ENCODE measurements at regions not wholly inside any gene's neighbourhood (a gene's known extent, or its start where the extent isn't known, plus 50 kb on each side); places are given as distances from the start of the nearest gene placed in this dataset.

DNA sequence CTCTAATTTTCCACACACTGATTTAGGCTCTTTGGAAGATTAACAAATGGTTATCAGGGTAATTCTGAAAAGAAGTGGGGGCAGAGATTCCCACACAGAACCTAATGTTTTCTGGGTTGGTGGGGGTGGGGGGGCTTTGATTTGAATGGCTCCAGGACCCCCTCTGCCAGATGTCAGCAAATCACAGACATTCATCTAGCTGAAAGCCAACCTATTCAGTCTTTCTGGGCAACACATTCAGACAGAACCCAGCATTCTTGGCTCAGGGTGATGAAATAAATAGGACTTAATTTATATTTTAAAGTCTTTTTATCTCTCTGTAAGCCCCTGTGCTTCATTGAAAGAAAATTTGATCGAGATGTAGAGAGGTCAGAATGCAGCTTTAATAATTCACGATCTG, 533.2 kb downstream of the XYLT1 start:
- no peak overlapping the region for H3K4me3 ChIP-seq (ENCODE audit: insufficient read depth in 1 of 2, low read depth in 1 of 2, low read length in 2 of 2)
- H3K9me3 ChIP-seq (ENCODE audit: control insufficient read depth, low read length), result no peaks in the 10 kb centered on the region
- no peak overlapping the region for H2AFZ ChIP-seq (ENCODE audit: low read depth, low read length)
- no peak overlapping the region for H4K8ac ChIP-seq (ENCODE audit: low read length)
- H3K4ac ChIP-seq (ENCODE audit: low read depth in 1 of 2, low read length in 2 of 2), result no peak overlapping the region
- H3K9ac ChIP-seq (ENCODE audit: low read length), result no peak overlapping the region
- H3K23ac ChIP-seq (ENCODE audit: low read length in 2 of 2), result no peak overlapping the region
- H2BK5ac ChIP-seq (ENCODE audit: low read depth, low read length, poor library complexity, severe bottlenecking), result no peak overlapping the region
- H3K79me1 ChIP-seq (replicated peaks; ENCODE audit: low read length, poor library complexity, severe bottlenecking), result no peaks in the 10 kb centered on the region
- H3K4me2 ChIP-seq (ENCODE audit: low read length, poor library complexity, severe bottlenecking), result no peak overlapping the region
- H3K27ac ChIP-seq (ENCODE audit: low read length, poor library complexity, severe bottlenecking), result no peak overlapping the region
- no peak overlapping the region for H4K91ac ChIP-seq (ENCODE audit: low read length)
- no peak overlapping the region for H2AK5ac ChIP-seq (ENCODE audit: low read length, severe bottlenecking)
- no peak for DNase-seq
- H3K14ac ChIP-seq (ENCODE audit: low read length in 2 of 2), result no peak overlapping the region
- no peaks in the 10 kb centered on the region for H3K4me1 ChIP-seq (ENCODE audit: control insufficient read depth, insufficient read depth, low read depth, low read length)
- no peaks in the 10 kb centered on the region for H3K36me3 ChIP-seq (ENCODE audit: control insufficient read depth in 1 of 2, insufficient read depth in 2 of 2, low read depth in 1 of 2, low read length in 2 of 2)
- no peak overlapping the region for H2BK15ac ChIP-seq (ENCODE audit: low read depth, poor library complexity, severe bottlenecking)
- 69% methylated on average over 2 of the region's 2 CpGs for WGBS
- no peaks in the 10 kb centered on the region for H3K27me3 ChIP-seq (ENCODE audit: control insufficient read depth in 1 of 2, insufficient read depth in 1 of 2, low read length in 2 of 2)
- no peak overlapping the region for H2BK12ac ChIP-seq (ENCODE audit: low read length in 2 of 2)
- H3K18ac ChIP-seq (ENCODE audit: low read depth in 1 of 2, low read length in 2 of 2), result no peak overlapping the region
- H2BK120ac ChIP-seq (ENCODE audit: low read depth, low read length), result no peak overlapping the region

DNA sequence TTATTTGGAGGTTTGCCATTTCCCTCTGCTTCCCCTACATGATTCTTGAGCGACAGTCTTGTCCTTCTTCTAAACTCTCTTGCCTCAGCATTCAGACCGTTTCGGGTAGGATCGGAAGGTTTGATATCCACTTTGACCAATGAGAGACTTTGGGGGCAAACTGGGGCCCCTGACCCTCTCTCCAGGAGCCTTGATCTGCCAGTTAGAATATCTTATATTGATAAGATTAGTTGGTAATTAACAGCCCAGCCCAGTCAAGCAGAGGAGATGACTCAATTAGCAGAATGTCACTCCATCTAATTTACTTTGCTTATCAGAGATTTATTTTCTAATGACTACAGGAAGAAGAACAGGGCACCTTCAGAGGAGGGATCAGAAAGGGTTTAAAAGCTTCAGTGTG, 532.8 kb downstream of the XYLT1 start:
- H3K27ac ChIP-seq (ENCODE audit: low read length, poor library complexity, severe bottlenecking), result no peak overlapping the region
- WGBS, result 25% methylated on average over 4 of the region's 4 CpGs

DNA sequence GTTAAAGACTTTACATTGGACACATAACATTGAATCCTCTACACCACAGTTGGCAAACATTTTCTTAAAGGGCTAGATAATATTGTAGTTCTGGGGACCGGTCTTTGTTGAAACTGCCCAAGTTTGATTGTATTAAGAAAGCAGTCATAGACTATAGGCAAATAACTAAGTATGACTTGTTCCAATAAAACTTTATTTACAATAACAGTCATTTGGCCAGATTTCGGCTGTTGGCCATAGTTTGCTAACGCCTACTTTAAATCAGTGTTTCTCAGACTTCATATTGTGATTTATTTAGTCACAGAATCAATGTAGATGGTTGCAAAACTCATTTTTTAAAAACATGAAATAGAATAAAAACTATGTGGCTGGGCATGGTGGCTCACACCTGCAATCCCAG, 531.8 kb downstream of the XYLT1 start:
- Histone ChIP-seq H3K79me1 (replicated peaks; ENCODE audit: low read length, poor library complexity, severe bottlenecking) (no peaks in the 10 kb centered on the region), H2BK120ac (ENCODE audit: low read depth, low read length) (no peak overlapping the region), H3K9me3 (ENCODE audit: control insufficient read depth, low read length) (no peaks in the 10 kb centered on the region), H3K9ac (ENCODE audit: low read length) (no peak overlapping the region), H4K91ac (ENCODE audit: low read length) (no peak overlapping the region), H2AK5ac (ENCODE audit: low read length, severe bottlenecking) (no peak overlapping the region), H3K23ac (ENCODE audit: low read length in 2 of 2) (no peak overlapping the region), H3K27ac (ENCODE audit: low read length, poor library complexity, severe bottlenecking) (no peak overlapping the region), H2BK5ac (ENCODE audit: low read depth, low read length, poor library complexity, severe bottlenecking) (no peak overlapping the region), H3K27me3 (ENCODE audit: control insufficient read depth in 1 of 2, insufficient read depth in 1 of 2, low read length in 2 of 2) (no peaks in the 10 kb centered on the region), H3K4me1 (ENCODE audit: control insufficient read depth, insufficient read depth, low read depth, low read length) (no peaks in the 10 kb centered on the region), H2BK12ac (ENCODE audit: low read length in 2 of 2) (no peak overlapping the region), H3K18ac (ENCODE audit: low read depth in 1 of 2, low read length in 2 of 2) (no peak overlapping the region), H3K4ac (ENCODE audit: low read depth in 1 of 2, low read length in 2 of 2) (no peak overlapping the region), H3K36me3 (ENCODE audit: control insufficient read depth in 1 of 2, insufficient read depth in 2 of 2, low read depth in 1 of 2, low read length in 2 of 2) (no peaks in the 10 kb centered on the region), H2AFZ (ENCODE audit: low read depth, low read length) (no peak overlapping the region), H3K4me3 (ENCODE audit: insufficient read depth in 1 of 2, low read depth in 1 of 2, low read length in 2 of 2) (no peak overlapping the region), H2BK15ac (ENCODE audit: low read depth, poor library complexity, severe bottlenecking) (no peak overlapping the region), H4K8ac (ENCODE audit: low read length) (no peak overlapping the region), H3K4me2 (ENCODE audit: low read length, poor library complexity, severe bottlenecking) (no peak overlapping the region), H3K14ac (ENCODE audit: low read length in 2 of 2) (no peak overlapping the region)
- WGBS, result no CpG with 5 or more reads among the region's 3 CpGs
- no peak for DNase-seq

More for the DNA sequence above, 532.8 kb downstream of the XYLT1 start:
- Histone ChIP-seq H2AFZ (ENCODE audit: low read depth, low read length) (no peak overlapping the region), H4K8ac (ENCODE audit: low read length) (no peak overlapping the region), H3K18ac (ENCODE audit: low read depth in 1 of 2, low read length in 2 of 2) (no peak overlapping the region), H2BK15ac (ENCODE audit: low read depth, poor library complexity, severe bottlenecking) (no peak overlapping the region), H3K79me1 (replicated peaks; ENCODE audit: low read length, poor library complexity, severe bottlenecking) (no peaks in the 10 kb centered on the region), H3K9ac (ENCODE audit: low read length) (no peak overlapping the region), H3K14ac (ENCODE audit: low read length in 2 of 2) (no peak overlapping the region), H2BK5ac (ENCODE audit: low read depth, low read length, poor library complexity, severe bottlenecking) (no peak overlapping the region), H3K9me3 (ENCODE audit: control insufficient read depth, low read length) (no peaks in the 10 kb centered on the region), H2AK5ac (ENCODE audit: low read length, severe bottlenecking) (no peak overlapping the region), H4K91ac (ENCODE audit: low read length) (no peak overlapping the region), H3K23ac (ENCODE audit: low read length in 2 of 2) (no peak overlapping the region), H3K27me3 (ENCODE audit: control insufficient read depth in 1 of 2, insufficient read depth in 1 of 2, low read length in 2 of 2) (no peaks in the 10 kb centered on the region), H3K4me3 (ENCODE audit: insufficient read depth in 1 of 2, low read depth in 1 of 2, low read length in 2 of 2) (no peak overlapping the region), H3K4me2 (ENCODE audit: low read length, poor library complexity, severe bottlenecking) (no peak overlapping the region), H3K36me3 (ENCODE audit: control insufficient read depth in 1 of 2, insufficient read depth in 2 of 2, low read depth in 1 of 2, low read length in 2 of 2) (no peaks in the 10 kb centered on the region), H2BK12ac (ENCODE audit: low read length in 2 of 2) (no peak overlapping the region), H3K4me1 (ENCODE audit: control insufficient read depth, insufficient read depth, low read depth, low read length) (no peaks in the 10 kb centered on the region), H3K4ac (ENCODE audit: low read depth in 1 of 2, low read length in 2 of 2) (no peak overlapping the region), H2BK120ac (ENCODE audit: low read depth, low read length) (no peak overlapping the region)
- DNase-seq, result no peak

DNA sequence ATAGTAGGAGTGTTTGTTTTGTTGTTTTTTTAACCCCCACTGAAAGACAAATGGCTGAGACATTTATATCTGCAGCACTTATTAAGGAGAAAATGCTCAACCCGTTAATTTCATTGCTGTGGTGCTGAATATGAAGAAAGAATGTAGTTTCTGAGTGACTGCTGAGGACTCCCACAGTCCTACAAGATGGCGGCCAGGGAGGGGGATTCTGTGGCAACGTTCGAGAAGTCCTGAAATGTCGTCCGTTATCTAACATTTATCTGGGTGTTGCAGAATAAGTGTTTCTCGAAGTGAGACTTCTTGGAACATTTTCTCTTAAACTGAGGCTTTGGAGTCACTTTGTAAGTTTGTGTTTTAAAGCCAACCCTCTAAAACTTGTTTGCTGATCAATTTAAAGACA, 530.4 kb downstream of the XYLT1 start:
- Histone ChIP-seq H3K9ac (ENCODE audit: low read length) (no peak overlapping the region), H2BK120ac (ENCODE audit: low read depth, low read length) (no peak overlapping the region), H3K79me1 (replicated peaks; ENCODE audit: low read length, poor library complexity, severe bottlenecking) (no peaks in the 10 kb centered on the region), H4K8ac (ENCODE audit: low read length) (no peak overlapping the region), H2BK15ac (ENCODE audit: low read depth, poor library complexity, severe bottlenecking) (no peak overlapping the region), H3K23ac (ENCODE audit: low read length in 2 of 2) (no peak overlapping the region), H3K36me3 (ENCODE audit: control insufficient read depth in 1 of 2, insufficient read depth in 2 of 2, low read depth in 1 of 2, low read length in 2 of 2) (no peaks in the 10 kb centered on the region), H2AFZ (ENCODE audit: low read depth, low read length) (no peak overlapping the region), H3K18ac (ENCODE audit: low read depth in 1 of 2, low read length in 2 of 2) (no peak overlapping the region), H3K14ac (ENCODE audit: low read length in 2 of 2) (no peak overlapping the region), H3K9me3 (ENCODE audit: control insufficient read depth, low read length) (no peaks in the 10 kb centered on the region), H3K27me3 (ENCODE audit: control insufficient read depth in 1 of 2, insufficient read depth in 1 of 2, low read length in 2 of 2) (no peaks in the 10 kb centered on the region), H4K91ac (ENCODE audit: low read length) (no peak overlapping the region), H3K4ac (ENCODE audit: low read depth in 1 of 2, low read length in 2 of 2) (no peak overlapping the region), H2AK5ac (ENCODE audit: low read length, severe bottlenecking) (no peak overlapping the region), H2BK5ac (ENCODE audit: low read depth, low read length, poor library complexity, severe bottlenecking) (no peak overlapping the region), H2BK12ac (ENCODE audit: low read length in 2 of 2) (no peak overlapping the region), H3K4me3 (ENCODE audit: insufficient read depth in 1 of 2, low read depth in 1 of 2, low read length in 2 of 2) (no peak overlapping the region), H3K27ac (ENCODE audit: low read length, poor library complexity, severe bottlenecking) (no peak overlapping the region), H3K4me1 (ENCODE audit: control insufficient read depth, insufficient read depth, low read depth, low read length) (no peaks in the 10 kb centered on the region), H3K4me2 (ENCODE audit: low read length, poor library complexity, severe bottlenecking) (no peak overlapping the region)
- WGBS, result 39% methylated on average over 7 of the region's 7 CpGs
- DNase-seq, result no peak
